Left cardiac atrium (tissue), 4 donors: ENCODE measurements at regions not wholly inside any gene's neighbourhood (a gene's known extent, or its start where the extent isn't known, plus 50 kb on each side); places are given as distances from the start of the nearest gene placed in this dataset.
A peak's percentile ranks its signal among the peaks of the same experiment; 100 is the strongest.

Experiments used
- ATAC-seq, 2 donors: fragments of 200-7000 bp; cut with Tn5 transposase; one replicate each; pipeline ENCODE4 v1.9.1; 2020; ENCODE audit warnings: mild to moderate bottlenecking in 2 of 2, moderate library complexity in 2 of 2
- DNase-seq: peaks from one replicate; pipeline ENCODE4 v3.0.0-alpha.2; 2020
- intact Hi-C, 2 donors: fragments of 100-400 bp; cut with DNase I; formaldehyde crosslinking; loops; one replicate each; pipeline versions ENCODE4 v1.14.1 to v1.15.1; 2022 to 2023
- donor health status: DM: no; HTN: yes; CAD: no.
- donor health status: DM: no; HTN: yes; CAD: no; lungs with severe emphysema.
- donor health status: DM: yes; HTN: yes; CAD: no.
- donor health status: Dilated cardiomyopathy.

GRCh38 chr6:19268117-19268516 lies 569.1 kb upstream of the ID4 start:
- intact Hi-C loops = no loop called here
- ATAC-seq (no peak), DNase-seq (no peak)

DNA sequence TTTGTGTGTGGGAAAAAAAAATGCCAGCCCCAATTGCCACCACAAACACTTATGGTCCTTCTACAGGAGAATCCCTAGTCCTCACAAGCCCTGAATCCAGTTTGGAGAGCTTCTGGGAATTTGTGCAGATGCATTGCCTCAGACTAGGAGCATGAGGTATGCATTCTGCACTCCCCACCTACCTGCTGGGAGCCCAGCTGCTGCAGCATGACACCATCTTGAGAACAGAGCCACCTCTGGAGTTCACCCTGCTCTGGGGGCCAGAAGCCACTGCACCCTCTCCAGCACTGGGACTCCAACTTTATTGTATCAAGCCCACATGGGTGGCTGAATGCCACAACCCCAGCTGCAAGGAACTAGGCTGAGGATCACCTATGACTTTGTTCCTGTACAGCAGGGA lies 568.5 kb upstream of the ID4 start:
- DNase-seq = no peak
- intact Hi-C loops = no loop called here
- no peak for ATAC-seq

DNA sequence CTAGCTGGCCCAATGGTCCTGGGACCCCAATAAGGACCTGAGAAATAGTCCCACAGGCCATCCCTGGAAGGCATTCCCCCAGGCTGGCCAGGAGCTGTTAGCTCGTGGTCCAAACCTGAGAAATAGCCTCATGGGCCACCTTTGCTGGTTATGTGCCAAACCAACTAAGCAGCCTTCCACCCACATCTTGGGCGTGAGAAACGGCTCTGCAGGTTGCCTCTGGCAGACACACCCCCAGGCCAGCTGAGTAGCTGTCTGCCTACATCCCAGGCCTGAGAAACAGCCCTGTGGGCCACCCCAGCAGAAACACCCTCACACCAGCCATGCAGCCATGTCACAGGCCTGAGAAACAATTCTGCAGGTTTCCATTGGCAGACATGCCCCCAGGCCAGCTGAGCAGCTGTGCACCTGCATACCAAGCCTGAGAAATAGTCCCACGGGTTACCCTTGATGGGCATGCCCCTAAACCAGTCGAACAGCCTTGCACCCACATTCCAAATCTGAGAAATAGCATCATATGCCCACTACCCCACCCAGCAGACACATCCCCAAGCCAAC lies 567.8 kb upstream of the ID4 start:
- DNase-seq = no peak
- ATAC-seq = no peak
- intact Hi-C loops = no loop called here

- DNase-seq = no peak
- no peak for ATAC-seq
- intact Hi-C loops = no loop called here
Observed at GRCh38 chr6:19270616-19271015, 566.6 kb upstream of the ID4 start.

DNA sequence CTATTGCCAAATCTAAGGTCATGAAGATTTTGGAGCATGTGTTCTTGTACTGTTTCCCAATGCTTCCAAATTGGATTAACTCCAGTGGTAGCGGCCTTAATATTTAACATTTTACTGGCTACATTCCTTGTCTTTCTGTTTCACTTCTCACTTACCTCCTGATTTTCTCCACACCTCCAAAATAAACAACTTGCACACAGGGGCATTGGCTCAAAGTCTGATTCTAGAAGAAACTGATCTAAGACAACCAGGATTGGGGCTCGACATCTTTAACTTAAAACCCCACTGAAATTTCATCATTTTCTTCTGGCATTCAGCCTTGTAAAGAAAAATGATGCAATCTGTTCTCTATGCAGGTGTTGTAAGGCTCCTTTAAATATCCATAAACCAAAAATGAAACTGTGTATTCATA lies 557.9 kb upstream of the ID4 start:
- intact Hi-C loops = no loop called here
- no peak for DNase-seq
- peak in 1 of 2 donors; percentile 58 for ATAC-seq

DNA sequence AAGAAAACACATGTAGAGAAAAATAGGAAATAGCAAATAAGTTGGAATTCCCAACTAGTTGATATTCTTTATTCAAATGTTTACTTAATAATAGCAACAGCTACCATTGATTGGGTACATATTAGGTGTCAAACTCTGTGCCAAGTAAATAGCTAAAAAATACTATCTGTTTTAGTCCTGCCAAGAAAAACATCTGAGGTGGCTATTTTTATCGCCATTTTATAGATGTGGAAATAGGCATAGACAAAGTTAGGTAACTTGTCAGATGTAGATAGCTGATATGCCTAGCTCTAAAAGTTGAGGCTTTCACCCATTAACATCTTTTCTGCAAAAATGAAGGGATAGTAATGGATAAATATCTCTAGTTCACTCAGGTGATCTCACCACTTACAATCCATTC lies 549.2 kb upstream of the ID4 start:
- DNase-seq (no peak), ATAC-seq (no peak)
- intact Hi-C loops = no loop called here

DNA sequence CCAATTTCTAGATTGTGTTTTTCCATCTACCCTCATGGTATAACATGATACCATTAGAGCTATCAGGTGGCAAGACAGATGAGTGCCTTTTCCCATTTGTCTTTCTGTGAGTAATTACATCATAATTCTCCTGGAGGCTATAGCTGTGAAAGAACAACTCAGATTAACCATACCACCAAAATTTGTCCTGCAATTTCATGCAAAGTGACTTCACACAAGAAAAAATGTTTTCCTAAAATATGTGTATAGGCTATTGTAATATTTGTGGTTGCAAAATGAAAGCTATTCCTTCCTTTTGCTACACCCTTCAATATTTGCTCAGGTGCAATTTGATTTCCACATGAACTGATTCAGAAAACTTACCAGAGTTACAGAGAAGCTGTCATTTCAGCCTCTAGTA lies 547.7 kb upstream of the ID4 start:
- DNase-seq (no peak), ATAC-seq (no peak)
- intact Hi-C loops = no loop called here

DNA sequence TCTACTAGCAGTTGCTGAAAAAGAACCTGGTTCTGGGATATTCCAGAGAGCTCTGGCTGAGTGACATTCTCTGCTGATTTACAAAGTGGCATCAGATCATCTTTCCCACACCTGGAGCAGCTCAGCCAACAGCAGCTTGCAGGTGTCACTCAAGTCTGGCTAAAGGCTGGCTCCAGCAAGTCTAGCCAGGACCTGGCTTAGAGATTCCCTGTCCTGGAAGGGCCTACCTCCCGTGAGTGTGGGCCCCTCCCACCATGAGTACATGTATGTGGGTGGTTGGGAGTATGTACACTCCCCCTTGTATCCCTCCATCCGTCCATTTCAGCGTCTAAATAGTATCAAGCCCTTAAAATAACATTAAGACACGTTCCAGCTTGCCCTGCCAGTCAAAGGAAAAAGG lies 539.3 kb upstream of the ID4 start:
- no peak for DNase-seq
- ATAC-seq = peak in 1 of 2 donors; percentile 78
- intact Hi-C loops = no loop called here

- DNase-seq (no peak), ATAC-seq (no peak)
- intact Hi-C loops = no loop called here
Observed at GRCh38 chr6:19298421-19298820, 538.7 kb upstream of the ID4 start.

GRCh38 chr6:19299129-19299528 lies 538.0 kb upstream of the ID4 start:
- no peak for DNase-seq
- intact Hi-C loops = no loop called here
- ATAC-seq = no peak

- intact Hi-C loops = no loop called here
- ATAC-seq (no peak), DNase-seq (no peak)
Observed at GRCh38 chr6:19301980-19302379, 535.2 kb upstream of the ID4 start.

- no peak for DNase-seq
Observed at GRCh38 chr6:19303383-19303782, 533.8 kb upstream of the ID4 start.

GRCh38 chr6:19309661-19310060 lies 527.5 kb upstream of the ID4 start:
- DNase-seq (no peak), ATAC-seq (no peak)
- intact Hi-C loops = no loop called here

More at GRCh38 chr6:19303383-19303782, 533.8 kb upstream of the ID4 start:
- intact Hi-C loops = no loop called here
- ATAC-seq = no peak

DNA sequence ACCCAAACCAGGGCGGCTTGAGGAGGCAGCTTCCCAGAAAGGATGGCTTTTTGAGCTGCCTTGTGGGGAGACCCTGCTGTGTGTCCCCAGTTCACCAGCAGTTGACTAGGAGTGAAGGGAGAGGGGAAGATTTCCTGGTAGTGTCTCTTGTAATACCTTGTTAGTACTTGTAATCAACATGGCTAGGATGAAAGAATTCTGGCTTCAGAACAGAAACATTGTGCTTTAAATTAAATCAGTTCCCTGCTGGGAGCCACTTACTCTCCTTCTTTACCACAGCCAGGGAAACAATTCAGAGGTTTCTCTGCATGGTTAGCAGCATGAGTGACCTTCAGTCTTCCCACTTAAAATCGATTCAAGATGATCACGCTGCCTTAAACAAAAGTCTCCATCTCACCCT lies 525.4 kb upstream of the ID4 start:
- intact Hi-C loops = no loop called here
- no peak for DNase-seq
- no peak for ATAC-seq

GRCh38 chr6:19312241-19312978 lies 524.8 kb upstream of the ID4 start:
- ATAC-seq (no peak), DNase-seq (no peak)
- intact Hi-C loops = no loop called here

- intact Hi-C loops = no loop called here
- ATAC-seq = no peak
- no peak for DNase-seq
Observed at GRCh38 chr6:19317431-19317986, 519.7 kb upstream of the ID4 start.

GRCh38 chr6:19319005-19319404 lies 518.2 kb upstream of the ID4 start:
- no peak for DNase-seq
- no peak for ATAC-seq
- intact Hi-C loops = no loop called here

DNA sequence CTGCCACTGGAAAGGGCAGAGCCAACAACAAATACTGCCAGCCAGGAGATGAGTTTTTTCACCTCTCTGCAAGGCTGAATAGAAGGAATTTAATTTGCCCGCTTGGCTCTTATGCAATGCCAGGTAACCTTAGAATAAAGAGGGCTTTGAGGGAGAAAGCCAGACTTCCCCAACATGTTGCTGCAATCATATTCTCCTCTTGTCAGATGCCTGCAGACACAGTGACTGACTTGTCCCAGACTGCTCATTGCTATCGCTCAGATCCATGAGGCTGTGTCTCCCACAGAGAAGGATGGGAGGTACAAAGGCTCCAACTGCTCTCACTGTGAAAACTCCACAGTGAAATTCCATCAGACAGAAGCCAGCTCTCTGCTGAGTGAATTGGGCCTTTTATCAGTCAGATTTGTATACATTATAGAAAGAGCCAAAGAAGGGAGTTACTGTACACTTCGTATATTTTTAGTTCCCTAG lies 517.0 kb upstream of the ID4 start:
- intact Hi-C loops = no loop called here
- DNase-seq (no peak), ATAC-seq (no peak)

DNA sequence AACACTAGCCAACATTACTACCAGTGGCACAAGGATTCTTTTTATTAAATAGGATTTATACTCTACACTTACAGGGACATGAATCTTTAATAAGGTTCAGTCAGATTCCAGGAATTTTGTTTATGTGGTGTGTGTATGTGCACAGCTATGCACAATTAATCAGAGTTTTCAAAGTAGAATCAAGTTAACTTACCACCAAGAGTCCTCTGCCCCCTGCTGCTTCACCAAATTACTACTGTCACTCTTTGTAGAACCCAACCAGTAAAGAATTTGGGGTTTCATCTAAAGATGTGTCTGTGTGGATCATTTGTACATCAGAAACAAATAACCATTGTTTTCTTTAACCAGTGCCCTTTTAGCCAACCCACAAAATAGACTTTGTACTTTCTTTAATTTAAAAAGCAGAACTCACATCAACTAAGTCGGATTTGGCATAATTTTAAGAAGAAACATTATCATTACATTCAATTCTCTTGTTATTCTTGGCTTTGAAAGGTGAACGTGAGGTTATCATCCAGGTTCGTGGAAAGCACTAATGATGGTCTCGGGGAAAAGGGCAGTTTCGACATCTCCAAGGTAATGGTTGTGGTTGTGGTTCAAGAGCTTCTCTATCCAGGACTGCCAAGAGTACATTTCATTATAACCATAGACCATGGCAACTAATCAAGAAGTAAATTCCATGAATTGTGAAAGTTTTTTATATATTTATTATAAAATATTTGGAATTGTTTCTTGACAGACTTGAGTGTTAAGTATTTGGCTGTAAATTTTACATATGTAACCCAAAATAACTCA lies 514.3 kb upstream of the ID4 start:
- ATAC-seq = peak in 1 of 2 donors; percentile 53
- intact Hi-C loops = no loop called here
- no peak for DNase-seq

DNA sequence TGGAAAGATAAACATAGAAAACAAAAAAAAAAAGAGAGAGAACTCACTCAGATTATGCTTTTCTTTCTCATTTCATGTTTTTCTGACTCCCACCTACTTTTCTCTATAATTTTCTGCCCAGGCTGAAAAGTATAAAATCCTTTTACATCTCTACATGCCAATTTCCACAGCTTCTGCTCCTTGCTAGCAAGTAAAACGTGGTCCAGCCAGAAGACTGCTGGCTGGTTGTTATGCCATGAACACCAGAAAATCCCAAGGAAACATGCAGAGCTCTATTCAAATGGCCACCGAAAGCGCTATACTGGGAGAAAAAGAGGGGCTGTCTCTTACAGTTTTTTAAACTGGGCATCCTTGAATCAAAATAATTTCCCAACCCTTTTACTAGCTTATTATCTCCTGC lies 512.8 kb upstream of the ID4 start:
- DNase-seq = no peak
- intact Hi-C loops = no loop called here
- no peak for ATAC-seq
